Astrocyte (in vitro differentiated cells and primary cell): ENCODE measurements at regions not wholly inside any gene's neighbourhood (a gene's known extent, or its start where the extent isn't known, plus 50 kb on each side); places are given as distances from the start of the nearest gene placed in this dataset.

ENCODE experiments used
- EZH2 ChIP-seq: IDR thresholded peaks from 2 replicates; pipeline ENCODE4 v1.6.1; 2012; ENCODE audit warnings: mild to moderate bottlenecking, low read length, inconsistent platforms; ENCODE audit not compliant: insufficient read depth
- TF ChIP-seq, protein P1 (sequence below): IDR thresholded peaks from 2 replicates; pipeline ENCODE4 v1.5.1; 2011; ENCODE audit warnings: low read depth, mild to moderate bottlenecking, inconsistent platforms, low read length, moderate library complexity; ENCODE audit not compliant: insufficient read depth

GRCh38 chr6:6880745-6881437, 226.9 kb upstream of the RREB1 start:
- TF ChIP-seq, protein P1, sequence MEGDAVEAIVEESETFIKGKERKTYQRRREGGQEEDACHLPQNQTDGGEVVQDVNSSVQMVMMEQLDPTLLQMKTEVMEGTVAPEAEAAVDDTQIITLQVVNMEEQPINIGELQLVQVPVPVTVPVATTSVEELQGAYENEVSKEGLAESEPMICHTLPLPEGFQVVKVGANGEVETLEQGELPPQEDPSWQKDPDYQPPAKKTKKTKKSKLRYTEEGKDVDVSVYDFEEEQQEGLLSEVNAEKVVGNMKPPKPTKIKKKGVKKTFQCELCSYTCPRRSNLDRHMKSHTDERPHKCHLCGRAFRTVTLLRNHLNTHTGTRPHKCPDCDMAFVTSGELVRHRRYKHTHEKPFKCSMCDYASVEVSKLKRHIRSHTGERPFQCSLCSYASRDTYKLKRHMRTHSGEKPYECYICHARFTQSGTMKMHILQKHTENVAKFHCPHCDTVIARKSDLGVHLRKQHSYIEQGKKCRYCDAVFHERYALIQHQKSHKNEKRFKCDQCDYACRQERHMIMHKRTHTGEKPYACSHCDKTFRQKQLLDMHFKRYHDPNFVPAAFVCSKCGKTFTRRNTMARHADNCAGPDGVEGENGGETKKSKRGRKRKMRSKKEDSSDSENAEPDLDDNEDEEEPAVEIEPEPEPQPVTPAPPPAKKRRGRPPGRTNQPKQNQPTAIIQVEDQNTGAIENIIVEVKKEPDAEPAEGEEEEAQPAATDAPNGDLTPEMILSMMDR = no peak
- no peak for TF ChIP-seq EZH2
